ENCODE measurements at regions not wholly inside any gene's neighbourhood (a gene's known extent, or its start where the extent isn't known, plus 50 kb on each side); places are given as distances from the start of the nearest gene placed in this dataset.

DNA sequence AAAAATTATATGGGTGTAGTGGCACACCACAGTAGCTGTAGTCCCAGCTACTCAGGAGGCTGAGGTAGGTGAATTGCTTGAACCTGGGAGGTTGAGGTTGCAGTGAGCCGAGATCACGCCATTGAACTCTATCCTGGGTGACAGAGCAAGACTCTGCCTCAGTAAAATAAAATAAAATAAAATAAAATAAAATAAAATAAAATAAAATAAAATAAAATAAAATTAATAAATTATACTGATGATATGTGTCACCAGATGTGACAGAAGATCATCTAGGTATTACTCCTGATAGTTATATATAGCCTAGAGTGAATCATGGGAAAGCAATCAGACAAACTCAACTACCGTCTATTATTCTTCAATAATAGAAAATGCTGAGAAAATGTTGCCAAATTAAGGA is 972.5 kb downstream of the MRPL39 start:
- TF ChIP-seq, protein P1, sequence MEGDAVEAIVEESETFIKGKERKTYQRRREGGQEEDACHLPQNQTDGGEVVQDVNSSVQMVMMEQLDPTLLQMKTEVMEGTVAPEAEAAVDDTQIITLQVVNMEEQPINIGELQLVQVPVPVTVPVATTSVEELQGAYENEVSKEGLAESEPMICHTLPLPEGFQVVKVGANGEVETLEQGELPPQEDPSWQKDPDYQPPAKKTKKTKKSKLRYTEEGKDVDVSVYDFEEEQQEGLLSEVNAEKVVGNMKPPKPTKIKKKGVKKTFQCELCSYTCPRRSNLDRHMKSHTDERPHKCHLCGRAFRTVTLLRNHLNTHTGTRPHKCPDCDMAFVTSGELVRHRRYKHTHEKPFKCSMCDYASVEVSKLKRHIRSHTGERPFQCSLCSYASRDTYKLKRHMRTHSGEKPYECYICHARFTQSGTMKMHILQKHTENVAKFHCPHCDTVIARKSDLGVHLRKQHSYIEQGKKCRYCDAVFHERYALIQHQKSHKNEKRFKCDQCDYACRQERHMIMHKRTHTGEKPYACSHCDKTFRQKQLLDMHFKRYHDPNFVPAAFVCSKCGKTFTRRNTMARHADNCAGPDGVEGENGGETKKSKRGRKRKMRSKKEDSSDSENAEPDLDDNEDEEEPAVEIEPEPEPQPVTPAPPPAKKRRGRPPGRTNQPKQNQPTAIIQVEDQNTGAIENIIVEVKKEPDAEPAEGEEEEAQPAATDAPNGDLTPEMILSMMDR (IDR thresholded peaks at IDR 0.05) = no peak
- Mint-ChIP-seq H3K4me1 (ENCODE audit: low read depth) (no peaks in the 10 kb centered on the region), H3K27ac (ENCODE audit: unreplicated experiment) (no peak overlapping the region), H3K36me3 (ENCODE audit: low read depth) (no peaks in the 10 kb centered on the region), H3K4me3 (ENCODE audit: unreplicated experiment) (no peak overlapping the region), H3K27me3 (ENCODE audit: low read depth) (no peaks in the 10 kb centered on the region), H3K9me3 (ENCODE audit: low read depth) (peaks cover 24% of the 10 kb centered on the region)
- no peak for DNase-seq (ENCODE audit: low spot score)

DNA sequence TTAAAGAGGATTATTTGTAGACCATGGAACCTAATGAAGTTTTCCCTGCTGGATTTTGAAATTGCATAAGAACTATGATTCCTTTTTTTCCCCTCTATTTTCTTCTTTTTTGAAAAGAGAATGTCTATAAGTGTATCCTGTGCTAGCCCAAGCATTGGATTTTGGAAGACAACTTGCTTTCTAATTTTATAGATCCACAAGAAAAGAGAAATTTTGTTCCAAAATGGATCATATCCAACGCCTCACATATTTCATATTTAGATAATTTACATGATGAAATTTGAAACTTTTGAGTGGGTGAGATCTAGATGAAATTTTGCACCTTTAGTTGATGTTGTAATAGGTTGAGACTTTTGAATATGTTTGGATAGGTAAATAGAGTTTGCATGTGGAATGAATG is 978.7 kb downstream of the MRPL39 start:
- no peaks in the 10 kb centered on the region for H3K36me3 Mint-ChIP-seq (ENCODE audit: low read depth)
- H3K4me1 Mint-ChIP-seq (ENCODE audit: low read depth) = no peaks in the 10 kb centered on the region
- TF ChIP-seq, protein P1 (IDR thresholded peaks at IDR 0.05) = no peak
- H3K4me3 Mint-ChIP-seq (ENCODE audit: unreplicated experiment) = no peak overlapping the region
- no peaks in the 10 kb centered on the region for H3K27me3 Mint-ChIP-seq (ENCODE audit: low read depth)
- H3K27ac Mint-ChIP-seq (ENCODE audit: unreplicated experiment) = no peak overlapping the region
- peaks cover 42% of the 10 kb centered on the region for H3K9me3 Mint-ChIP-seq (ENCODE audit: low read depth)
- DNase-seq (ENCODE audit: low spot score) = no peak

DNA sequence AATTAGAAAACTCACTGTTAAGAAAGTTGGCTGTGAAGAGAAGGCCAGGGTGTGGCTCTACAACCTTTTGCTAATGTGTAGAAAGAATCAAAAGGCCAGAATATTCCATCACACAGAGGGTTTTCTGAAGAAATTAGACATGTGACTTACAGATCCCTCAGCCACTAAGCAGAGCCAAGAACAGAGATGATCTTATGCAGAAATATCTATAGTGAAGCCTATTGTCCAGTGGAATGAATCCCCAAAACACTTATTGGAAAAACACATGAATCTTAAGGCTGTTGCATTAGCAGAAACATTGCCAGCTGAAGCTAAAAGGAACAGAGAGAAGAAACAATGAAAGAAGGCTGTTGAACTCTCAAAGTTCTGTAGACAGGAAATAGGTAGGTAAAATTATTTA is 979.2 kb downstream of the MRPL39 start:
- H3K27me3 Mint-ChIP-seq (ENCODE audit: low read depth) = no peaks in the 10 kb centered on the region
- no peak overlapping the region for H3K27ac Mint-ChIP-seq (ENCODE audit: unreplicated experiment)
- H3K36me3 Mint-ChIP-seq (ENCODE audit: low read depth) = no peaks in the 10 kb centered on the region
- DNase-seq (ENCODE audit: low spot score) = no peak
- TF ChIP-seq, protein P1 (IDR thresholded peaks at IDR 0.05) = no peak
- peaks cover 46% of the 10 kb centered on the region for H3K9me3 Mint-ChIP-seq (ENCODE audit: low read depth)
- no peak overlapping the region for H3K4me3 Mint-ChIP-seq (ENCODE audit: unreplicated experiment)
- no peaks in the 10 kb centered on the region for H3K4me1 Mint-ChIP-seq (ENCODE audit: low read depth)

DNA sequence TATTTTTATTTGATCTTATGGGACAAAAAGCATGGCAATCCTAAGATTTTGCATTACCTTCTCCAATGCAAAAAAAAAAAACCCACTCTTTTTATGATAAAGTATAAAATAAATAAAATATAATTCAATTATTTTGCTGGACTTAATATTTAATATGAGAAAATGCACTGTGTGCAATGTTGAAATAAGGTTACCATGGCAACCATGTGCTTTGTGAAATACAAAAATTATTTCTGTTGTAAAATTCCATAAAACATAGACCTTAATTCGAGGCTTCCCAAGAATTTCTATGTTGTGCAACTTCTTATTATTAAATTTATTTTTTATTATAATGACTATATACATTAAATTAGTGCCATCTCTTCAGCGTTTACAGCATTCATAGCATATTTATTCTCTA is 989.5 kb downstream of the MRPL39 start:
- Mint-ChIP-seq H3K27ac (ENCODE audit: unreplicated experiment) (no peak overlapping the region), H3K4me3 (ENCODE audit: unreplicated experiment) (no peak overlapping the region), H3K9me3 (ENCODE audit: low read depth) (peaks cover 19% of the 10 kb centered on the region), H3K4me1 (ENCODE audit: low read depth) (no peaks in the 10 kb centered on the region), H3K36me3 (ENCODE audit: low read depth) (no peaks in the 10 kb centered on the region), H3K27me3 (ENCODE audit: low read depth) (no peaks in the 10 kb centered on the region)
- DNase-seq (ENCODE audit: low spot score) = no peak
- TF ChIP-seq, protein P1 (IDR thresholded peaks at IDR 0.05) = no peak

DNA sequence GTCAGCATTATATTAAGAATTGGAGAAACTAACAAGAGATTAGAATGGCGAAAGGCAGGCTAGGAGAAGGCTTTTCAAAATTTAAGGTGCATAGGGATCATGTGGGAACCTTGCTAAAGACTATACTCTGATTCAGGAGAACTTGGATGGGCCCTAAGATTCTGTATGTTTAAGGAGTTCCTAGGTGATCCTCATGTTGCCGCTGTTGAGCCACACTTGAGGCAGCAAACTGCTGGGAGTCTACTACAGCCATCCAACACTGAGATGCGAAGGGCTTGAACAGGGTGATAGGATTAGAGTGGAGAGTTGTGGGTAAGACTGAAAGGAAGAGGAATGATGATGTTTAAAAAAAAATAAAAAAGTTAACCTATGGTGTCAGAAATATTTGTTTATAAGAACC is 1013.2 kb downstream of the MRPL39 start:
- H3K36me3 Mint-ChIP-seq (ENCODE audit: low read depth) = no peaks in the 10 kb centered on the region
- no peaks in the 10 kb centered on the region for H3K27me3 Mint-ChIP-seq (ENCODE audit: low read depth)

More for the DNA sequence above, 1013.2 kb downstream of the MRPL39 start:
- H3K27ac Mint-ChIP-seq (ENCODE audit: unreplicated experiment) = no peak overlapping the region
- TF ChIP-seq, protein P1 (IDR thresholded peaks at IDR 0.05) = no peak
- H3K4me1 Mint-ChIP-seq (ENCODE audit: low read depth) = no peaks in the 10 kb centered on the region
- H3K4me3 Mint-ChIP-seq (ENCODE audit: unreplicated experiment) = no peak overlapping the region
- H3K9me3 Mint-ChIP-seq (ENCODE audit: low read depth) = peaks cover 42% of the 10 kb centered on the region
- DNase-seq (ENCODE audit: low spot score) = no peak

All from chondrocyte (in vitro differentiated cells).